ENCODE measurements at regions not wholly inside any gene's neighbourhood (a gene's known extent, or its start where the extent isn't known, plus 50 kb on each side); places are given as distances from the start of the nearest gene placed in this dataset.

- no peak for TF ChIP-seq CTCF (IDR thresholded peaks at IDR 0.05)
- no peak for TF ChIP-seq POLR2A (IDR thresholded peaks at IDR 0.05)
Observed at GRCh38 chr2:194926873-194927272, 730.2 kb upstream of the SLC39A10 start.

All from lower leg skin (tissue), 3 donors.